Superior temporal gyrus (tissue), 1 donor: ENCODE measurements at regions not wholly inside any gene's neighbourhood (a gene's known extent, or its start where the extent isn't known, plus 50 kb on each side); places are given as distances from the start of the nearest gene placed in this dataset.

Source experiments
- DNase-seq: peaks from one replicate; pipeline ENCODE4 v3.0.0-alpha.2; 2016; ENCODE audit errors: extremely low spot score

DNA sequence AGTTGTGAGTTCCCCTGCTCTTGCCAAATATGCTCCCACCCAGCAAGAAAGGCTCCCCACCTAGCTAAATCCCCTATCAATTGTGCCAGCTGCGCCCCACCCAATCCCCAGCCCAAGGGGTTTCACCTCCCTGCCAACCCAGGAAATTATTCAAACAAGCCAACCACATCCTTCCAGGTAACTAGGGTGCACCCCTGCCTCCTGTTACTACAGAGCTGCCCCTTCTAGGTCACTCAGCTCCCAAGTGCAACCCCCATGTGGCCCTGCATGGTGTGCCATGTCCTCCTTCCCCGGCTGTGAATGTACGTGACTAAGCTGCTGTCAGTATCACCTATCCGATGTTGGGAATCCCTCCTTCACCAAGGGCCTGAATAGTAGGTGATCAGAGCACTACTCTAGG is 91.2 kb upstream of the LDAH start:
- no peak for DNase-seq

DNA sequence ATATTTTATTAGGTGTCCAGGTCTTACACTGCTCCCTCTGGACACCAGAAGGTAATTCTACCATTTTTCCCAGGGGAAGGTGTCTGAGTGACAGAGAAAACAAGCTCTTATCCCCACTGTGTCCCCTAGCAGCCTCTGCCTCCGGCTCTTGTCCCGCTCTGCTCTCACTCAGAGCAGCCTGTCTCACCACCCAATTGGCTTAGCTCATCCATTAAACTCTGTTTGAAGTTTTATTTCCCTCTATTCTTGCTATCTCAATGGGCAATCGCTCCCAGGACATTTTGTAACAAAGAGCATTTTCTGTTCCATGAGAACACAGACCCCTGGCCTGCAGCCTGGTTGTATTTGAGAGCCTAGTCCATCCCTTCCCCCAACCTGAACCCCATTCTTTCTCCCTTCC is 90.6 kb upstream of the LDAH start:
- no peak for DNase-seq

DNA sequence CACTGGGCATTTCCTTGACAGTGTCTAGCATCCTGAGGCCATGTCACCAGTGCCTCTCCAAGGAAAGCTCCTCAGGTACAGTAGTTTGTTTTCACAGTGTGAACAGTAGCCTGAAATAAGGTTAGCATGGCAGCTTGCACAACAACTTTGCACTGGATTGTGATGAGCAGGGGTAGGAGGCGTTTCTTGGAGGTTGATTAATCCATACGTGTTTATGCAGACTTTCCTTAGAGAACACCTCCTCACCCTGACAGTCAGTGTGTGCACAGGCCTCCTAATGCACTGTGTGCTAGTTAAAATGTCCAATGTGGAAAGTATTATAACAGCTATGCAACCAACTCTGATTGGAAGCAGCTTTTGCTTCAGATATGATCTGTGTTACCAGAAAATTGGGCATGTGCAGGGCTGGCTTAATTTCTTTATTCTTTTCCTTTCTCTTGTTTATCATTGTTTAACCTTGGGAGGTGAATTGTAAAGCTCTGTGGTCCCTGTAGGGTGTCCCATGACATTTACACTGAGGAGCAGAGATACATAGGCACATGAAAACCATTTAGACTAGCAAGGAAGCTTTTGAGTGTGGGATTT is 77.2 kb upstream of the LDAH start:
- no peak for DNase-seq

DNA sequence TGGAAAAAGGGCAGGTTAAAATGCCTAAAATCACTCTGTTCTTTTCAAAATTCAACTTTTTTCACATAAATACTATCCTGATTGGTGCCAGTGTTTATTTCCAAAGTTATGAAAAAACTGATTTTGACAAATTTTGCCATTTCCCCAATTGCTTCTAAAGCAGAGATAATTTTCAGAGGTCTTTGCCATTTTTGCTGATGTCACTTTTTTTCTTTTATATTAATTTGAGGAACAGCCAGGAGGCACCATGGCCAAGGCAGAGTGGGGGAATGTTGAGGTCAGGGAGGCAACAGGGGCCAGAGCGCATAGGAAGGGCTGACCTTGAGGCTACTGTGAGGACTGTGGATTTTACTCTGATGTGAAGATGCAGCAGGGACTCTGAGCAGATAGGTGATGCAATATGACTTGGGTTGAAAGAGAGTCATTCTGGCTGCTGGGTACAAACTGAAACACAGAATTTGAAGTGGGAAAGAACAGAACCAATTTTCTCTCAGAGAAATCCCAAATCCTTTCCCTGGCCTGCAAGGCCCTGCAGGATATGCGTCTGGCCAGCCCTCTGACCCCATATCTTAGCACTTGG is 75.1 kb upstream of the LDAH start:
- DNase-seq: no peak

DNA sequence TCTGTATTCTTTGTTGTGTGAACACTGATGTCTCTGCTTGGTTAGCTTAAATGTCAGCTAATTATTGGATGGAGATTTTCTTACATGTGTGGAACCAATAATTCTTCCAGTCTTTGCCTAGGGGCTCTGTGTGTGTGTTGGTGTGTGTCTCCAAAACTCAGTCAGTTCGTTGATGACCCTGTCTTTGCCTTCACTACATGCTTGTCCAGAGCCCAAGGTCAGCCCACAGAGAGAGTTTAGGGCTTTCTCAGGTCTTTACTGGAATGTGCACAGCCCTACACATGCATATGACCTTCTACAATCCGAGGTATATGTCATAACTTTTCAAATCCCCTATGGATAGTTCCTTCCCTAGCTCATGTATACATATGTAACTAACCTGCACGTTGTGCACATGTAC is 74.1 kb upstream of the LDAH start:
- no peak for DNase-seq

DNA sequence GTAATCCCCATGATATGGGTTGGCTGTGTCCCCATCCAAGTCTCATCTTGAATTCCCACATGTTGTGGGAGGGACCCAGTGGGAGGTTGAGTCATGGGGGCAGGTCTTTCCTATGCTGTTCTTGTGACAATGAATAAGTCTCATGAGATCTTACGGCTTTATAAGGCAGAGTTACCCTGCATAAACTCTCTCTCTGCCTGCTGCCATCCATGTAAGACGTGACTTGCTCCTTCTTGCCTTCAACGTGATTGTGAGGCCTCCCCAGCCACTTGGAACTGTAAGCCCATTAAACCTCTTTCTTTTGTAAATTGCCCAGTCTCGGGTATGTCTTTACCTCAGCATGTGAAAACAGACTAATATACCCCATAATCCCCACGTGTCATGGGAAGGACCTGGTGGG is 61.9 kb upstream of the LDAH start:
- no peak for DNase-seq

DNA sequence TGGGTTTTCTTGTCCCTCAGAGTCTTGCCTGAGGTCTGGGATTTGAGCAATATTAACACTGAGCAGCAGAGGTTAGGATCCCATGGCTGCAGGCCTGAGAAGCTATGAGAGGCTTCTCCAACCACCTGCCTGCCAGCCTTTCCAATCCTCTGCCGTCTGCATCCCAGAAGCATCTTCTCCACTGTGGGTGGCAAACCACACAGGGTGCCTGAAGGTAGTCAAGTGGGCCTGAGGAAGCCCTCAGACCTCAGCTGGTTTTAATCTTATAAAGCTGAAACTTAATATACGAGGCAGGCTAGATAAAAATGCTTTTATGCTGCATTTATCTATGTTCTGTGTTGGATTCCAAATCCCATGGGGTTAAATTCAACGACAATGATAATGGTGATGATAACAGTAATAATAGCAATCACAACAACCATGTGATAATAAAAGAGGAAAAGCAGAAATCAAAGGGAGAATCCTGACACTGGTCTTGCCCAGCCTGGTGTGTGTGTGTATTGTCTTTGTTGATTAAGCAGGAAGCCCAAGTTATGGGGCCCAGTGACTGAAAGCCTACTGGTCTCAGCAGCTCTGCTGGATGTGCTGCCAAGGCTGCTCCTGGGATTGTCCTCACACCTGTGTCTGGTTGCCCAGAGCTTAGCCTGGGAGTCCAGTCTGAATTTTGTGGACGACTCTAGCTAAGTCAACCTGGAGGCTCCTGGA is 59.7 kb upstream of the LDAH start:
- DNase-seq: no peak

DNA sequence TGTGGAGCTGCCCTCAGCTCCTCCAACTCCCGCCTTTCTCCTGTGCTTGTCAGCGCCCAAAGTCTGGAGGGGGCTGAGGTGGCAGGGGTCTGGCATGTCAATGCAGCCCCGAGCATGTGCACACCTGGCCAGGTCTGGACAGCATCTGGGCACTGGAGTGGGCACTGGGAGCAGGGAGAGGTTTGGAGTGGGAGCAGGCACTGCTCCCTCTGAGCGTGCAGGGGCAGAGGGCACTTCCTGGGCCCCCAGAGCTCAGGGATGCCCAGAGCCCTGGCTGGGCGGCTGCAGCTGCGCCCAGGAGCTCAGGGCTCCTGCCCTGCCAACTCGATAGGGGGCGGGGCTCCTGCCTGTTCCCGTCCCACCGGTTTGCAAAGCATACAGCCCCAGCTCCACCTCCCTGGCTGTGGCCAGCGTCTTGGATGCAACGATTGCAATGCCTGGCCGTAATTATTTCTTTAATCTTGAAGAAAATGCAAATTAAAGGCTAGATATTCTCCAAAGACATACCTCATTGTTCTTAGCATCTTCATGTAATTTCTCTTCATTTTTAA is 57.4 kb upstream of the LDAH start:
- DNase-seq: no peak

DNA sequence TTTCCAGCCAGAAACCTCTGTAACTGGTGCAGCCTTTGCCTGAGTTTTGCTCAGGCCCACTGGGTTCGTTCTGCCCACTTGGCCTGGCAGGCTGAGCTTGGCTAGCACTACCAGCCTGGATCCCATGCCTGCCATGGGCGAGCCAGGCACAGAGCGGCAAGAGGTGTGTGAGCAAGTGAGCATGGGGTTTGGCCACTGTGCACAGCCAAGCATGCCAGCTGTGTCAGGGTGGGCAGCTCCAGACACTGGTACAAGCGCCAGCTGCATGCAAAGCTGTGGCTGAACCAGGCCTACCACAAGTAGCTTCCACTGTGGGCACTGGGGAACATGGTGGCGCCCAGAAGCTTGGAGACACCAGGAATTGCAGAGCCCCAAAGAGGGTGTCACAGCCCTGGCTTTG is 56.3 kb upstream of the LDAH start:
- DNase-seq: no peak

DNA sequence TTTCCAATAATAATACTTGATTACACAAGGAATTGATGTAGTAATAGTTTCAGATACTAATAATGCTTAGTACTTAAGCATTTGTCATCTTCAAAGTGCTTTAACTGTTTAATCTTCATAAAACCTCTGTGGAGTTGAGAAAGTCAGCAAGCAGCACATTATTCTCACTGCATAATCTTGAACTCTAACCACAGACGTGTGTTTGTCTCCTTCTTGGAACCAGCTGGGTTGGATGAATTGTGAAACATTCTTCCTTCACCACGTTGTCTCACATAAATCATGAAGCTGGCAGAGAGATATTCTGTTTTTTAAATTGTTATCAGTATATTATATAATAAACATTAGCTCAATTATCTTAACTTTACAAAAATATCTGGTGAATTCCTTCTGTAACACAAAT is 55.1 kb upstream of the LDAH start:
- DNase-seq: no peak
